GM18511 (cell line): ENCODE measurements at regions not wholly inside any gene's neighbourhood (a gene's known extent, or its start where the extent isn't known, plus 50 kb on each side); places are given as distances from the start of the nearest gene placed in this dataset.

Source experiments
- ATAC-seq: cut with Tn5 transposase; IDR thresholded peaks from one replicate; pipeline ENCODE4 v1.9.1; 2021; ENCODE audit warnings: mild to moderate bottlenecking, moderate library complexity; ENCODE audit not compliant: unreplicated experiment

DNA sequence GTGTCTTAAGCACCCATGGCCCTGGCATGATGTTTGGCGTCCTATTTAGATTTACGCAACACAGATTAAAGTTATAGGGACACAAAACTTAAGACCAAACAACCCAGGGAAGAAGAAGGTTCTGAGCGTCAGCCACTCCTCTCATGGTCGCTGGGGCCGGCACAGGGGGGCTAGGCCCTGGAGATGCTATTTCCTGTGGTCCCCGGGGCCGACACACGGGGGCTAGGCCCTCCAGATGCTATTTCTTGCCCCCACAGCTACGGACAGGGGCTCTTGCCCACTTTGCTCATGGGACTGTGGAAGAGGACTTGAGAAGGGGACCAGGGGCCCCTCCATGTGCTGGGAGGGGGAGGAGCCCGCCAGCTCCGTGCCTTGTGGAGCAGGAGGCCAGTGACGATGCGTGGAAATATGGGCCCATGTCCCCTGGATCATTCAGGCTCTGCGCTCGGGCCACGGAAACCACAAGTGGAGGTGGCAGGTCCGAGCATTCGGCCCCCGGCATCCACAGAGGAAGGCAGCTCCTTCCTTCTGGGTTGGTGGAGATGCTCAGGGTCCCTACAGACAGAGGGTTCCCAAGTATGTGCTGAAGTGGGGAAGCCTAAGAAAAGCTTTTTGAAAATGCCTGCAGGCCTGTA, 711.1 kb downstream of the BRD1 start:
- no peak for ATAC-seq

- no peak for ATAC-seq
Measured at GRCh38 chr22:49116021-49116420, 711.7 kb downstream of the BRD1 start.

- no peak for ATAC-seq
Measured at GRCh38 chr22:49115197-49115596, 712.5 kb downstream of the BRD1 start.

- ATAC-seq: no peak
Measured at GRCh38 chr22:49113758-49114157, 713.9 kb downstream of the BRD1 start.

GRCh38 chr22:49112661-49113626, 714.7 kb downstream of the BRD1 start:
- no peak for ATAC-seq

DNA sequence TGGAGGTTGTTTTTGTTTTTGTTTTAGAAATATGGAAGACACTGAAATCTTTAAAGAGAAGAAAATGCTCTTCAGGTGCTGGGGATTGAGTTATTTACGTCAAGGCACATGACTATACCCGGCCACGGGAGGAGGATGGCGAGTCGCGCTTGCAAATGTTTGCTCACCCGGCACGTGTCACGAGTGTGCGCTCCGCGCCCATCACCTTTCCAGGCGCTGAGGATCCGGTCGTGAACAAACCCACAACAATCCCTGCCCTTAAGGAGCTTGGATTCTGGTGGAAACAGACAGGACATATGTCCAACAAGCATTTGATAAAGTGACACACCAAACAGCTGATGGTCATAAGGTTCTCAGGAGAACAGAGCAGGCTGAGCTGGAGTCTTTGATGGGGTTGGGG, 715.5 kb downstream of the BRD1 start:
- no peak for ATAC-seq

GRCh38 chr22:49111085-49111484, 716.6 kb downstream of the BRD1 start:
- ATAC-seq: no peak

DNA sequence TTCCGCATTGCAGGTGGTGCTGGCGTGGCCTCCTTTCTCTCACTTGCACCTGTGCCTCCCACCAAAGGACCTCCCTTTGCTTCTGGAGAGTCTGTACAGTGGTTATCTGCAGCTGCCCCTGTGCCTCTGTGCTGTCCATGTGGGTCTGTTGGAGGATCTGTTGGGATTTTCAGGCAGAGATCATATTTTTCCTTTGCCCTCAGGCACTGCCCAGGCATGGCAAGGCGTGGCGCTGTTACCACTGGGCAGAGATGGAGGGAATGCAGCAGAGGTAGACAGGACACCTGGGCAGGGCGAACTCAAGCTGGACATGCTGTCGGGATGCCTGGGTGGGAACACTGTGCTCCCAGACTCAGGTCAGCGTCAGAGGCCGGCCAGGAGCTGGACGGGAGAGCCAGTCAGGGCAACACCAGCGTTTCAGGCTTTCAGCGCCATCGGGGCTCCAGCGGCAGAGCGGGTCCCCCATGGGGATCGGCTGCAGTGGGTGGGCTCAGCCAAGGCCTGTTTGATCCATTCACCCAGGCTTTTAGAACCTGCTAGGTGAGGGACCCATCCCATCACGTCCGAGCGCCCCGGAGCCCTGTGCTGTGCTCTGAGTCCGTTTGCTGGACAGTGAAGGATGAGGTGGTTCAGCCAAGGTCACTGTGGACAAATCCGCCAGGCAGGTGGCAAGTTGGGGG, 718.9 kb downstream of the BRD1 start:
- ATAC-seq: no peak

DNA sequence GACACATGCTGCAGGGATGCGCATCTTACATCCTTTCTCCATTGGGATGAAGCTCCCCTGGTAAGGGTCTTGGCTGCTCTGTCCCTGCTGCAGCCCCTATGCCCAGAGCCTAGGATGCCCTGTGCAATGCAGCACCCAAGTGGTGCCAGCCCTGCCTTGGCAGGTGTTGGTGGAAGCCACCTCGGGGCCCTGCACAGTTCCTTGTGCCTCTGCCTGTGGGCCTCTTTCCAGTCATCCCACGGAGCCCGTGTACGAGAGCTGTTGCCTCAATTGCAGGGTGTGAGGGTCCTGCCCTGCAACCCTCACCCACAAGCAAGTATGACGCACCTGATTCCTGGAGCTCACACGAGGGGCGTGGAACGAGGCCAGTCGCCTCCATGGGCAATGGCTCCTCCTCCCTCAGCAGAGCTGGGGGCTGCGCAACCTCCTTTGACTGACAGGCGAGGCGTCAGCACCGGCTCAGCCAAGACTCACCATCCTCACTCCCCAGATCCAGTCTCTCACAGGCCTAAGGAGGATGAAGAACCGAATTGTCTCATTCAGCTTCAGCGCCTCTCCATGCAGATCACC, 719.6 kb downstream of the BRD1 start:
- ATAC-seq: no peak

- no peak for ATAC-seq
Measured at GRCh38 chr22:49107561-49107960, 720.1 kb downstream of the BRD1 start.

GRCh38 chr22:49106842-49107152, 720.9 kb downstream of the BRD1 start:
- ATAC-seq: no peak

GRCh38 chr22:49106096-49106841, 721.4 kb downstream of the BRD1 start:
- ATAC-seq: no peak

- ATAC-seq: no peak
Measured at GRCh38 chr22:49104434-49104833, 723.2 kb downstream of the BRD1 start.

GRCh38 chr22:49103314-49104059, 724.2 kb downstream of the BRD1 start:
- no peak for ATAC-seq

DNA sequence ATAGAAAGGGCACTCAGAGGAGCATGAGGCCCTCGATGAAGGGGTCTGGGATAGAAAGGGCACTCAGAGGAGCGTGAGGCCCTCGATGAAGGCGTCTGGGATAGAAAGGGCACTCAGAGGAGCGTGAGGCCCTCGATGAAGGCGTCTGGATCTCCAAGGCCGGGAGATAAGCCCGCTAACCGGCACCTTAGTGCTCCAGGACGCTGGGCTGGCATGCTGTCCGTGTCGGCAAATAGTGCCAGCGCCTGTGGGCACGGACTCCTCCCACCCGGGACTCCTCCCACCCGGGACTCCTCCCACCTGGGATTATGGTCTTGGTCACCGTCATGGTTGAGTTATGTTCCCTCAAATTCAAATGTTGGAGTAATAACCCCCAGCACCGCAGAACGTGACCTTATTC, 725.3 kb downstream of the BRD1 start:
- no peak for ATAC-seq

DNA sequence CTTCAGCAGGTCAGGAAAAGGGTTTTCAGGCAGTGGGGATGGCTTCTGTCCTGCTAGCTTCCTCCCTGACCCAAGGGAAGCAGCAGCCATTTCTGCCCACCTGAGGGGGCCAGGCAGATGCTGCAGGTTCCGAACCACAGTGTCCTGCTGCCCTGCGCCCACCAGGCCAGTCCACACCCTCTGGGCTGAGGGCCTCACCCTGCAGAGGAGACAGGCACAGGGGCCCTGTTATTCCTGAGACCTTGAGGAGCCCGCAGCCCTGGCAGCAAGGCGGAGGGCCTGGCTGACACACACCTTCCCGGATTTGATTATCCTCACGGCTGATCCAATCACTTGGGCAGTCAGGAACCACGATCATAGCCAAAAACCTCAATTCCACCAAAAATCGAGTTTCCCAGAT, 725.8 kb downstream of the BRD1 start:
- no peak for ATAC-seq

GRCh38 chr22:49101225-49101624, 726.4 kb downstream of the BRD1 start:
- ATAC-seq: no peak

DNA sequence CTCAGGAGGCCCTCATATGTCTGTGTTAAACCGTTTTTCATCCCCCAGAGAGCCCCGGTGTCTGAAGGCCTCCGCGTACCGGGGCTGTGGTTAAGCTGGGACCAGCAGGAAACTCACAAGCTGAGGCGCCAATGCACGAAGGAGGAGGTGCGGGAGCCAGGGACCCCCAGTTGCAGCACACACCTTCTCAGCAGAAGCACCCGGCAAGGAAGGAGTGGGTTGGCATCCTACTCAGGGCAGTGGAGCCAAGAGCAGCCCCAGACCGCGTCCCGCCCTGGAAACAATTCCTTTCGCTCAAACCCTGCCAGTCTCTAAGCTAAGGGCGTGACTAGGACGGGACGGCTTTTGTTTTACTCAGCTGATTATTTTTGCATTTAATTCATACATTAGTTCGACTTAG, 726.9 kb downstream of the BRD1 start:
- ATAC-seq: no peak

DNA sequence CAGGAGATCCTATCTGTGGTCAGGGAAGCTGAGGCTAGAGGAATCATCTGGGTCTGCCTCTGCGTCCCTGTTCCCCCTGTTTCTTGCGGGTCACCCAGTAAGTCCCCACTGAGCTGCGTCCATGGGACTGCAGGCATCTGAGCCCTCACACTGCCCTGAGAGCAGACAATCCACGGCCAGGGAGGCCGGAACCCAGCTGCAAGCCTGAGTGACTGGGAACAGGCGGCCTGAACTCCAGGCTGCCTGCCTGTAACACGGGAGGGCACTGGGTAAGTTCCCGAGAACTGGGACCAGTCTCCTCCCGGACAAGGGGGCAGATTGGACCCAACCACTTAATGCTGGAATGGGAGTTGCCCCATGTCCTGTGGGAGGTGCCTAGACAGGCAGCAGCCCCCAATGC, 727.4 kb downstream of the BRD1 start:
- ATAC-seq: no peak

DNA sequence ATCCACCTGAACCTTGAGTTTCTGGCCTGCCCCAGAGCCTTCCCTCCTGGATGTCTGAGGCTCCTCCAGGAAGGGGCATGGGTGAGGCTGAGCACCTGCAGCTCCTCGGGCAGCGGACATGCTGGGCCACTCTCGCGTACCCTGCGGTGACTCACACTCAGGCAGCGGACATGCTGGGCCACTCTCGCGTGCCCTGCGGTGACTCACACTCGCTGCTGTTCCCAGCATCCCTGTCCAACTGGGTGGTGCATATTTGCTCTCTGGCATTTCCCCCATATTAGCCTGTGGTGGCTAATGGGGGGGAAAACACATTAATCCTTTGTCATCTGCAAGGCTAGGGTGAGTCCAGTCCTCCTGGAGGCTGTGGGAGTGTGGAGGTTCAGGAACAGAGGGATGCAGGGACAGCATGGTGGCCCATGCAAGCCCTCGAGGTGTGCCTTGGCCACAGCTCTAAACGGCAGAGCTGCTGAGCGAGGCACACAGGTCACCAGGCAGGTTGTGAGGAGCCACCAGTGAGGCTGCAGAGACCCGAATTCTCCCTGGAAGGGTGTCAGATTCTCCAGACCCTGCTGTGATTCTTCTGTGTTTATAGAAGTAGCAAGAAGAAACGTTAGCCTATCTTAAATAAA, 728.1 kb downstream of the BRD1 start:
- ATAC-seq: no peak
